ENCODE measurements at regions not wholly inside any gene's neighbourhood (a gene's known extent, or its start where the extent isn't known, plus 50 kb on each side); places are given as distances from the start of the nearest gene placed in this dataset.
"Not testable (repeated sequence)": the region's sequence is repeated elsewhere in the genome, so short reads cannot be mapped to it uniquely, and the experiment has no call there.

DNA sequence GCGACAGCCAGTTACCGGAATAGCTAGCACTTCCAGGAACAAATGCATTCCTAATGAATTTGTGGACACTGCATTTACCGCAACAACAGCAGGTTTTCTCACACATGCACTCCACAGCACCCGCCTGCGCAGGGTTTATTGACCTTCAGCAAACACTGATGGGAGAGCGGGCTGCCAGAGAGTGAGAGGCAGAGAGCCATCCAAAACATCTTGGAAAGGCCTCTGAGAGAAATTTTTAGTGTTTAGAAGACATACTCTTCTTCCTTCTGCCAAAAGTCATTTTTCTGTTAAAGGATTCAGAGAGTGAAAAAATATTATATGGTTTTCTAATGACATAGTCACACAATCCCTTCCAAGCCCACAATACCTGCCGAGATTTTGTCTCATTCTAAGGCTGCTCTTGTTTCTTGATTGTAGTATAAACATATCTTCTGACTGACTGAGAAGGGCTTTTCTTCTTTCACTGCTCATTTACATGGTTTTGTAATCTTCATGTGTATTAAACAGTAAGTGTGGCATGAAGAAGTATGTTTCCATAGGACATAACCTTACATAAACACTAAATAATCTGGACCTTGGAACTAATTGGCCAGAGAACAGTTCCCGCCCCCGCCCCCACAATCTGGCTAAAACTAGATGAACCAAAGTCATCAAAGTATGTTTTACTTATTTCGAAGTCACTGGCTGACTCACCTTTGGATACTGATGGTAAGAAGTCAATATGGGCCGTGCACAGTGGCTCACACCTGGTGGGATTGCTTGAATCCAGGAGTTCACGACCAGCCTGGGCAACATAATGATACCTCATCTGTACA lies 432.5 kb upstream of the MEF2C start:
- no peak for DNase-seq

DNA sequence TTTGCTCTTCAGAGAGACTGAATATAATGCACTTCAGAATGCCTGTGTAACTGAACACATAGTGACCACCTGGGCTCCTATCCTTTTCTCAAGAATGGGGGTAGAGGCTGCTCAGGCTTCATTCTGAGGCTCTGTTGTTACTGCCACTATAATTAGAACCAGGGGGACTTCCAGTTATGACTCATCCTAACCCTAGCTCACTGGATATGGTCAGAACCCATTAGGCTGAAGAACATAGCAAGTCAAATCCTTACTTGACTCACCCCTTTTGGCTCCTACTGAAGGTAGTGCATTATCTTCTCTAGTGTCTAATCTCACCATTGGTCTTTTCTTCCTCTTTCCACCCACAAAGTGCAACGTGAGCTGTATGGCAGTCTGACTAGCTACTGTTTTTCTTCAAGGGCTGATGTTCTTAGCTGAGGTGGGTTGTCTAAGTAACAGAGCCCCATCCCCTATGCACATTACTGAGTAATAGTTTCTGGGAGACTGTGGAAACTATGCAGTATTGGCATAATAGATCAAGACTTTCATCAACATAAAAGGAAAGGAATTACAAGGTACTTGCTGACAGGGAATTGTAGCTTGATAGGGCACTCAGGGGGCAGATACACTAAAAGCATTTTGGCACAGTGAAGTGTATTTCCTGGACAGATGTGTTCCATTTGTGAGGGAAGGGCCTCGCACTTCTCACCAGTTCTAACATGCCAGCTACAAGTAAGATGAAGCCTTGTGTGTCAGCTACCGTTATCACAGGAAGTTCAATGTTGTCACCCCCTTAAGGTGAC lies 431.0 kb upstream of the MEF2C start:
- DNase-seq, result no peak

DNA sequence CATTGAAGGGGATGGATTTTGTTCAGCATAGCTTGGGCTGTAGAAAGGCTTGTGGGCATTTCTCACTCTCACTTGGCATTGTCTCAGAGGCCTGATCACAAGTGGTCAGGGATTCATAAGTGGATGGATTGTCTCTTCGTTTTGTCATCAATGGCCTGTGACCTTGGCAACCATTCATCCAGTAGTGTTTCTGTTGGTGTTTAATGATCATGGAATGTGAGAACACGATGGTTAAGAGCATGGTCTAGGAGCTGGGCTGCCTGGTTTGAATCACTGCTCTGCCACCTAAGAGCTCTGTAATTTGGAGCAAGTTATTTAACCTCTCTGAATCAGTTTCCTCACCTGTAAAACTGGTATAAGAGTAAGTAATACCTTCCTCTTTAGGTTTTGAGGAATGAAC lies 430.1 kb upstream of the MEF2C start:
- DNase-seq, result no peak

DNA sequence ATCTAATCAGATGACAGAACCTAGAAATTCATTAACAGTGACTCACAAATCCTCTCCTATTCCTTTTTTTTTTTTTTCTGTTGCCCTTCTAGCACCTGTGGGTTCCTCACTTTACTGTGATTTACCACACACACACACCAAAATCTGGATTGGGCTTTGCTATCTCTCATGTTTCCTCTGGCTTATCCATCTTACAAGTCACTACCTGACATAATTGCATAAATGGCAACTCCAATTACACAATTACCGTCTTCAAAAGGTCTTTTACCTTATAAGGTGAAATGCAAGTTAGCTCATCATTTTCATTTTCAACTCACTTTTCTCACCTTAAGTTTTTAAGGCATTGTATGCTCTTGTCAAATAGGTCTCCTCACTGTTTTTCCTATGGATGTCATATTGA lies 426.3 kb upstream of the MEF2C start:
- no peak for DNase-seq

DNA sequence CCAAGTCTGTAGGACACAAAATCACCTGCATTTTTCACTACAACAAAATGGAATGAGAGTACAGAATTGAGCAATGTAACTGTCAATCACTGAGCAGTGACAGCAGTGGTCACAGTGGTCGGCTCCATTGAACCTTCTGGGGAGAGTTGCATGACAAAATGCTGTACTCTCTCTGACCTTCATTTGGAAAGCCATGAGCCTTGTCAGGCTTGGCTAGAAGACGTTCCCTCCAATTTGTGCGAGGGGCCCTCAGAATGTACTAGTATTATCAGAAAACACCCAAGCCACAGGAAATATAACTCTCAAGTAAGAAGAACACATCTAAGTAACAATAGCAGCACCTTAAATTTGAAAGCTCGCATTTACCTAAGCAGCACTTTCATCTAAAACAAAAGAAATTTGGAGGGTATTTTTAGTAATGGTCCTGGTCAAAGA lies 425.6 kb upstream of the MEF2C start:
- DNase-seq, result no peak

DNA sequence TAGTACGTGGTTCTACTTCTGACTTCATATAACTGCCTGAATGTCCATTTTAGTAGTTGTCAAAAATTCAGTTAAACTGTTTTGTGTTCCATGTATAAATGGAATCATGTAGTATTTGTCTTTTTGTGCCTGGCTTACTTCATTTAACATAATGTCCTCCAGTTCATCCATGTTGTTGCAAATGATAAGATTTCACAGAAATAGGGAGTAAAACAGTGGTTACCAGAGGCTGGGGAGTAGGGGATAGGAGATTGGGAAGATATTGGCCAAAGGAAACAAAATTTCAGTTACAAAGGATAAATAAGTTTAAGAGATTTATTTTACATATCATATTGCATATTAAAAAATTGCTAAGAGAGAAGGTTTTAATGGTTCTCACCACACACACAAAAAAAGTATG lies 425.0 kb upstream of the MEF2C start:
- no peak for DNase-seq

DNA sequence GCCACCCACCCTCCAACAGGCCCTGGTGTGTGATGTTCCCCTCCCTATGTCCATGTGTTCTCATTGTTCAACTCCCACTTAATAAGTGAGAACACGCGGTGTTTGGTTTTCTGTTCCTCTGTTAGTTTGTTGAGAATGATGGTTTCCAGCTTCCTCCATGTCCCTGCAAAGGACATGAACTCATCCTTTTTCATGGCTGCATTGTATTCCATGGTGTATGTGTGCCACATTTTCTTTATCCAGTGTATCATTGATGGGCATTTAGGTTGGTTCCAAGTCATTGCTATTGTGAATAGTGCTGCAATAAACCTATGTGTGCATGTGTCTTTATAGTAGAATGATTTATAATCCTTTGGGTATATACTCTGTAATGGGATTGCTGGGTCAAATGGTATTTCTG lies 424.2 kb upstream of the MEF2C start:
- DNase-seq, result not testable (repeated sequence)

DNA sequence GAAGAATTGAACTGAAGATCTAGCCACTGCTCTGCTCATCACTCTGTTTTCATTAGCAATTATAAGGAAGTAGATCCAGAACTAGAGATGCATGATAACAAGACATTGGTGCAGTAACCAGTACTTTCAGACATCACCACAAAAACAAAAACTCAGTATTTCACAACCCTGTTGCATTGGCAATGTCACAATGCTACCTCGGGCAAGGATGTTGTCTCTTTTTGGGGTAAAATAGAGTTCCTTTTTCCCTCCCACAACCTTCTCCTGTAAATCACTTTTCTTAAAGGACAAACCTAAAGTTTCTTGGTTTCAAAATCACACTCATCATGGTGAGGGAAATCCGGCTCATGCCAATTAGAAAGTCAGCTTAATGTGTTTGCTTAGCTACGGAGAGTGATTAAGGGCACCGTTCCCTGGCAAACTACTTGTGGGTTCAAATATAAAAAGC lies 420.1 kb upstream of the MEF2C start:
- DNase-seq, result peak; percentile 81 to 84

DNA sequence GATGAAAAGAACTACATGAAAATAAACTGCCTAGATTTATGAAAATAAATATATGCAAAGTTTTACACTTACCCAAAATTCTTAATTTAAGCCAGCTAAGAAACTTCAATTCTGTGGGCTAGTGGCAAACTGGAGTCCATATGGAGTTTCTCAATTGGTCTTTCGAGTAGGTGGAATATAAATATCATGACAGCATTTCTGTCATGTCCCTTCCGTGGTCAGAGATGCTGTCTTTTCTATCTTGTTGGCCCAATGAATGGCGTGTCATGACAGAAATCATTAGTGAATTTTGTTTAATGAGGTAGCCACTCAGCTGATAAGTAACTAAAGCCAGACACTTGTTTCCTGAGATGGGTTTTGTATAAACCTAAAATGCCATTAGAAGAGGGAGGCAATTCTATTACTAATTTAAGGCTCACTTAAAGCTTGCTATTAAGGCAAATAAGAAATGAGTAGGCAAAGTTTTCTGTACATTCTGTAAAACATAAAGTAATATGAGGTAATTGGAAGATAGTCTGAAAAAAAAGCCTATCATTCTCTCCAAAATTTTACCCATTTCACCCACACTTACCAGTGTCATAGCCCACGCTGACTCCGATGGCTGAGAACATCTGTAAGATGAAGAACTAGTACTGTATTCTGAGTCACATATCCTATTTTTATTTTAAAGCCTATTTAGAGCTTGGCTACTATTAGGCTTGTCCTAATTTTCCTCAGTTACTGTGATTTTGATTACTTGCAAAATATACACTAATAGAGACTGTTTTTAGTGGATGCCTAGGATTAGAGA lies 419.3 kb upstream of the MEF2C start:
- DNase-seq, result no peak

DNA sequence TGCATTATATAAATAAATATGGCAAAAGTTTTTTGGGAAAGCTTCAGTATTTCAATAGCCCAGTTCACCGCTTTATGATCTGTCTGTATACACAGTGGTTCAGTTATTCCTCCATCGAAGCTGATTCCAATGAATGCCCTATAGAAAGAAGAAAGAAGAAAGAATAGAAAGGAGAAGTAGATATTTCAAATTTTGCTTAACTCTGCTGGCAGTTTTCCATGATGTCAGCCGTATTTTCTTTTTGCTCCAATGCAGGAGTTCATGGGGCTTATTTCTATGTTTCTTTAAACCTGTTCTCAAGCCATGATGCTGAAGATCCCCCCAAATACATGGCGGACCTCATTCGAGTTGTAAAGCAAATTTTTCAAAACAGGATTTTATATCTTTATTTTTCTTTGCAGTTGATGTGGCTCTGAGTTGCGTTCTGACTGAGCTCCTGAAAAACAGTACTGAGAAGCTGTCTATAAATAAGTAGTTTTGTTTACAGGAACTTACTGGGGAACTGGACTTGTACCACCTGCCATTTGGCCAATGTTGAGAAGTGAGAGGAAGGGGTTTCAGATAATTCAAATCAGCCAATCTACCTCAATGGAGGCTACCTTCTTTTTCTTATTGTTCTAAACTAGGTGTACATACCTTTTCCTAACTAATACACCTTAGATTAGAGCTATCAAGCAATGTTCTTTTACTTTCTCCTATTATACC lies 418.5 kb upstream of the MEF2C start:
- DNase-seq, result peak; percentile 2 to 7

DNA sequence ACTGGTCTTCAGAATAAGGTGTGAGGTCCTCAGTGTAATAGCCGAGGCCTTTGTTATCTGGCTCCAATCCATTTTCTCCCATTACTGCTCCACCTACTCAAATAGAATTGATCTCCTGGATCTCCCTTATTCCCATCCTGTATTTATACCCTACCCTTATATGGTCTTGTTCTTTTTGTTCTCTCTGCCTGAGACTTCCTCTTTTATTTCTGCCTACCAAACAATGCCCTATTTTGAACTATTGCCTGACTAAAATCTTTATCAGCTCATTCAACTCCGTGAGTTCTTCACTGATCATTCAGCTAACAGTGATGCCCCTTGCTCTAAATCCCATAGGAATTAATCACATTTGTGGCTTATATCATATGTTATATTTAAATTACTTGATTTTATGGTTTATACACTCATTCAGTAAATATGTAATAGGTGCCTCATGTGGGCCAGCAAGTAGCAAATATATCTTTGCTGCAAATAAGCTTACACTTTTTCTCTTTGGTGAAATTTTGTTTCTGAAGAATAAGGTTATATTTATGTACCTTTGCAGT lies 417.5 kb upstream of the MEF2C start:
- peak in 1 of 2 experiments; percentile 37 for DNase-seq

DNA sequence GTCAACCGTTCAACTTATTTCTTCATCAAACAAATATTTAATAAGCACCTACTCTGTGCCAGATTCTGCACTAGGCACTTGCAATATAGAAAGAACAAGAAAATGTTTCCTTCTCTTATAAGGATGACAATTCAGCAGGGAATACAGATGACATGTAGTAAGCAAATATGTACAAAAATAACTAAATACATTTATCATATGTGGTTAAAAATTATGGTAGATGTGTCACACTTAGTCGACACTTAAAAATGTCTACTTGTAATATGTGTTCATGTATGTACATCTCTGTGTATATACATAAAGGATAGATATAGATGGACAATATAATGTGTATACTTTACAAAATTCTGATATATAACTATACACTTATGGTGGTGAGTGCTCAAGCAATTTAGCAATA lies 417.0 kb upstream of the MEF2C start:
- no peak for DNase-seq

DNA sequence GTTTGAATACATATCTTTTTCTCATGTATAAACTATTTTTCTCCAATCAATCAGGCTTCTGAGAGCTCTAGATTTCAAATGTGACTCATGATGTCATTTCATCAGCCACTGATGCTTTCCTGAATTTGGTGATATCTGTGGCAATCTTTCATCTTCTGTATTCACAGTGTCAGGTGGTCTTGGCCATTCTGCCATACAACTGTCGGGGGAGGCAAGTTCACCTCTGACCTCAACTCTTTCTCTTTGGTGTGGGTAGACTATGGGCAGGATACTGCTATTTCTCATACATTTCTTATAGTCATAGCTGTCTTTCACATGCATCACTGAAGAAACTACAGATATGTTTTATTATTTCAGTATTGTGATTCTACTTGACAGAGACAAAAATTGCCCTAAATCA lies 414.1 kb upstream of the MEF2C start:
- DNase-seq, result no peak

DNA sequence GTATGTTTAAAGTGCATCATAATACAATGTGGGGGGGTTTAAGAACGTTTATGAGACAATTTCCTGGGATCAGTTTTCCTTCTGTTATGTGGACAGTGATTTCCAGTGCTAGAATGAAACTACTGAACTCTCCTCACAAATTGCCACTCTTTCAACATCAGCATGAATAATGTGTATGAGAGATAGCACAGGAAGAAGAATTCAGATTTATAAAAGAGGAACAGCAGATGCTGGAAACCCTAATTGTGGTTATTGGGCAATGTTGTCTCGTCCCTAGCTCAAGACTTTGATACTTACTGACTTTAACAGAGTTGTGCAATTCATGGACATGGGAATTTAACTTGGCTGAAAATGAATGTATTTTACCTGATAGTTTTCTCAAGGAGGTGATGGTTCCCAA lies 410.8 kb upstream of the MEF2C start:
- DNase-seq, result peak; percentile 89 to 95

DNA sequence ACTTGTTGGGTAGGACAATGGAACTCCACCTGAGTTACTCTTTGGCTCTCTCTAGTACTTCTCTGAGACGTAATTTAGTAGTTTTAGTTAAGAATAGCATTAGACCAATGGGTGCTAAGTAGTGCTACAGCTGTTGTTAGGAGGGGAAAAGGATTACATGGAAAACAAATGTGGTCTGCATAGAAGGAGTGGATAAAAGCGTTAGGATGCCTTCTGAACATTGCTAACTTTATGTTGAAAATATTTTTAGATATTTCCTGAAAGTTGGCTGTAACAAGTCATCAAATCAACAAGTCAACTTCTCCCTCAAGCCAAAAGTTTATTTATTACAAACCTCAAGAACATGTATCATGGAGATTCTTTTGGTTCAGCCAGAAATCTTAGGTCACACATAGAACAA lies 409.5 kb upstream of the MEF2C start:
- DNase-seq, result no peak

DNA sequence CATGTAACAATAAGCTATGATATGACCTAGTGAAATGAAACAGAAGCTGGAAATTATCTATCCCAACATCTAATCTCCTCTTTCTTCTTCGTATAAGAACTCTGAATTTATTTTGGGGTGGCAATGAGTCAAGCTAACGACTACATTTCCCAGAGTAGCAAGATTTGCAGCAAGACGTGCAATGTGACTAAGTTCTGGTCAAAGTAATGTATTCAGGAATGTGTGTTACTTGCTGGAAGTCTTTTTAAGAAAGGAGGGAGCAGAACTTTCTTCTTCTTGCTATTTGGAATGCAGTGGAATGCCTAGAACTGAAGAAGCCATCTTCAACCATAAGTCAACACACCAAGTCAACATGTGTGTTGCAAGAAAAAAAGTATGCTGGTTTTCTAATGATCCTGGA lies 406.6 kb upstream of the MEF2C start:
- no peak for DNase-seq

DNA sequence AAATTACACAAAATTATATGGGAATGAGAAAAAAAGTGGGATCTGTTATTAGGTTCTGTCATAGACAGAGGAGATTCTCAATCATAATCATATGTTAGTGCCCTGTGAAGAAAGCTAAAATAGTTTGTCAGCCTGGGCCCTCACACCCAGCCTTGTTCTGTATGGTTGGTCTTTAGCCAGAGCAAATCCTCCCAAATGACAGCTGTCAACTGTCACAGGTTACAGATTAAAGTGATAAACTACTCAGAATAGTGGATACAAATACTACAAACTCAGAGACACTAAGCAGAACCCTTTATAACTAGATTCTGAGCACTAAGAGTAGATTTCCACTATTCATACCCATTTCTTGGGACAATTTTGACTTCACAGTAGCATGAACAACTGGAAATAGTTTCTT lies 405.0 kb upstream of the MEF2C start:
- DNase-seq, result no peak

DNA sequence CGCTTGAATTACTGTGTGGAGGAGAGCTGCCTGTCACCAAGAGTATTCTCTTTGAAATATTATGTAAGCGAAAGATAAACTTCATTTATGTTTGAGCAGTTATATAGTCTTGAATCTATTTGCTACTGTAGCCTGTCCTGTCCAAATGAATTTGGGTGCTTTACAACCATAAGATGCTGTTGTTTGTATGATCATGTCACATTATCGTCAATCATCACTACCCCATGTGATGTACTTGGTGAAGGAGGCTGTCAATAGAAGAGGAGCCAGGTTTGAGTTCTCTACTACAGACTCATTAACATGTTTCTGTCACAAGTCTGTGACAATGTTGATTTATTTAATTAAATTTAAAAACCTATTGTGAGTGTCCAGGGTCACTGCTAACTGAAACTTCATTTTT lies 403.3 kb upstream of the MEF2C start:
- no peak for DNase-seq

DNA sequence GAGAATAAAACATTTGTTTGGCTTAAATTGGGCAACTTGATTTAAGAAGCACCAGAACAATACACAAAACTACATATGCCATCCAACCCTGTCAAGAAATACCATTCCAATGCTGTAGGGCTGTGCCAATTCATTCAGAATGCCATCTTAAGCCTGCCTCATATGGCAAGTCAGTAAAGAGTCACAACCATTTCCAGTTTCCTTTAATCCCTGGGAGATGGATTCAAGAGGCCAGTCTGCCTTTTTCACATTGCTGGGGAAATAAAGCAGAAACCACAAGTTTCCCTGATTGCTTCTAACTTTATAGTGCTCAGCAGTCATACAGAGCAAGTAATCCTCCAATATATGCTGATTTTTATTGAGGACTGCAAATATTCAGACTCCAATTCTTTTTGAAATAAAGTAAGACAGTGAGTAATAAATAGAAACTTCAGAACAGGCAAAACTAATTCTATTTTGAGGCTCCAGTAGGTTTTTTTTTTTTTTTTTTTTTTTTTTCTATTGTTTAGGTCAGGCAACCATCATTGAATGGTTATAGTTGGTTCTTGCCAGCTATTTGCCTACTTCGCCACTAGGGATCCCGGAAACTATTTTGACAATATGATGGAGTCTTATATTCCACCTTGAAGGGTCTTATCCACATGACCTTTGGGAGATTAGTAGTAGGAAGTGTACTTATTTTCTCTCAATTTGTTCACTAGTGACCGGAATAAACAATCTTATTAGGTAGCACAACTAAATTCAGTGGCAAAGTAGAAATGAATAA lies 400.9 kb upstream of the MEF2C start:
- no peak for DNase-seq

DNA sequence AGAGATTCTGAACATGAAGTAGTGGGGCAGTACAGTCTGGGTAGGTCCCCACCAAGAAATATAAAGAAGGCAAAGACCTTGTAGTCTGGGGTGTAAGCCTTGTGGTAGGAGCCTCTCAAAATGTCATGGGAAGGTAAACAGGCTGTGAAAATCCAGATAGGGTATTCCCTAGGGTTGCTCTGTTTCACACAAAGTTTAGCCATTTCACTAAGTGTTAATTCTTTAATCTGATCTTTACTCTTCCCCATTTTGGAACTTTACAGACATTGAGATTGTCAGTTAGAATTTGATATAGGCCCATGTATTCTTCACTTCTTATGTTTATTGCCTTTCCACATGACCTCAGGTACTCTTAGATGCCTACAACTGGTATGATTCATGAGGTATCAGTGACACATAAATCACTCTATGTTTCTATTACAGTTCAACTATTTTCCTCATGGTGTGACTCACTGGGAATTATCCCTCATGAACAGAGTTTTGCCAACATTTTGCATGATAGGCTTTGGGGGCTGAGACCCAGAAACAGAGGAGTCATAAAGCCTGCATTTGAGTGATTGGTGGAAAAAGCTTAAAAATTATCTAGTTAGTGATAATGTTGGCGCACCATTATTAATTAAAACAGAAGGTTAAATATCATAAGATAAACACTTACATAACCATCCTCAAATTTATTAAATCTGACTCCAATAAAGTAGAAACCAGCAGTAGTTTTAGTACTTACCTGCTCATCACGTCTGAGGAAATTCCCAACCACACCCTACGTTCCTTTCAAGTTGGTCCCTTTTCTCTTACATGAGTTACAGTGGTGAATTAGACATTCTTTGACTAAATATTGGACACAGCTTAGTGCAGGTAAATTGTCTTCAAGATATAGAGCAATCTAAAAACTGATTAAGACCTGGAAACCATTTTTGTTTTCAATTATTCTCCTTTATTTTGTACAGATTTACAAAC lies 399.8 kb upstream of the MEF2C start:
- no peak for DNase-seq

Data from AML-193 (cell line).